Tibial nerve (tissue), 4 donors: ENCODE measurements at regions not wholly inside any gene's neighbourhood (a gene's known extent, or its start where the extent isn't known, plus 50 kb on each side); places are given as distances from the start of the nearest gene placed in this dataset.

Source experiments
- DNase-seq, 2 donors: peaks; one replicate each; pipeline ENCODE4 v3.0.0-alpha.2; 2019; ENCODE audit warnings: low spot score in 2 of 2
- H3K27ac ChIP-seq, 4 donors: fragments of 200-600 bp; sonication (generic) in 3 of 4; one replicate each; pipeline ENCODE4 v1.5.1; 2017 to 2019; ENCODE audit warnings: mild to moderate bottlenecking in 1 of 4
- H3K27me3 ChIP-seq, 2 donors: fragments of 200-600 bp; sonication (generic) in 1 of 2; one replicate each; pipeline versions ENCODE4 v1.5.1 to v1.6.0; 2017 to 2019
- H3K36me3 ChIP-seq, 3 donors: fragments of 200-600 bp; sonication (generic); one replicate each; pipeline ENCODE4 v1.5.1; 2018 to 2019
- H3K4me1 ChIP-seq, 4 donors: fragments of 200-600 bp; sonication (generic) in 3 of 4; one replicate each; pipeline ENCODE4 v1.5.1; 2017 to 2019
- H3K4me3 ChIP-seq, 4 donors: fragments of 200-600 bp; sonication (generic) in 3 of 4; one replicate each; pipeline ENCODE4 v1.5.1; 2017 to 2019; ENCODE audit warnings: mild to moderate bottlenecking in 1 of 4, moderate library complexity in 1 of 4
- H3K9me3 ChIP-seq, 4 donors: fragments of 200-600 bp; sonication (generic) in 3 of 4; one replicate each; pipeline ENCODE4 v1.5.1; 2017 to 2019
- CTCF ChIP-seq, 5 experiments: fragments of 200-600 bp in 3 of 5; fragments of 450-650 bp in 2 of 5; sonication (generic) in 3 of 5; IDR thresholded peaks; one replicate each; pipeline ENCODE4 v1.5.1; 2016 to 2019; ENCODE audit warnings: antibody characterized with exemption in 5 of 5, mild to moderate bottlenecking in 3 of 5, moderate library complexity in 2 of 5
- EP300 ChIP-seq, 2 donors: sonication (generic); formaldehyde crosslinking; IDR thresholded peaks; one replicate each; pipeline ENCODE4 v1.6.1; 2017; ENCODE audit warnings: antibody characterized with exemption in 2 of 2, mild to moderate bottlenecking in 1 of 2
- POLR2A ChIP-seq, 2 donors: fragments of 450-650 bp; IDR thresholded peaks; one replicate each; pipeline ENCODE4 v1.6.1; 2017; ENCODE audit warnings: antibody characterized with exemption in 2 of 2, mild to moderate bottlenecking in 2 of 2, moderate library complexity in 2 of 2
- WGBS, 2 donors: methylation state at CpG; one replicate each; pipeline ENCODE4 v1.1.5; 2018; 5-methylcytosine and 5-hydroxymethylcytosine counted together

GRCh38 chr2:8430628-8431027 is 251.2 kb upstream of the ID2 start:
- no peak for TF ChIP-seq POLR2A (IDR thresholded peaks at IDR 0.05)
- no peak for TF ChIP-seq EP300 (IDR thresholded peaks at IDR 0.05)
- TF ChIP-seq CTCF (IDR thresholded peaks at IDR 0.05): no peak
- Histone ChIP-seq H3K27ac (no peak overlapping the region), H3K9me3 (no peaks in the 10 kb centered on the region), H3K4me3 (no peak overlapping the region), H3K27me3 (no peaks in the 10 kb centered on the region), H3K36me3 (no peaks in the 10 kb centered on the region), H3K4me1 (no peaks in the 10 kb centered on the region)
- DNase-seq: no peak
- 94 to 97% methylated on average over 4 of the region's 4 CpGs for WGBS, 2 donors

DNA sequence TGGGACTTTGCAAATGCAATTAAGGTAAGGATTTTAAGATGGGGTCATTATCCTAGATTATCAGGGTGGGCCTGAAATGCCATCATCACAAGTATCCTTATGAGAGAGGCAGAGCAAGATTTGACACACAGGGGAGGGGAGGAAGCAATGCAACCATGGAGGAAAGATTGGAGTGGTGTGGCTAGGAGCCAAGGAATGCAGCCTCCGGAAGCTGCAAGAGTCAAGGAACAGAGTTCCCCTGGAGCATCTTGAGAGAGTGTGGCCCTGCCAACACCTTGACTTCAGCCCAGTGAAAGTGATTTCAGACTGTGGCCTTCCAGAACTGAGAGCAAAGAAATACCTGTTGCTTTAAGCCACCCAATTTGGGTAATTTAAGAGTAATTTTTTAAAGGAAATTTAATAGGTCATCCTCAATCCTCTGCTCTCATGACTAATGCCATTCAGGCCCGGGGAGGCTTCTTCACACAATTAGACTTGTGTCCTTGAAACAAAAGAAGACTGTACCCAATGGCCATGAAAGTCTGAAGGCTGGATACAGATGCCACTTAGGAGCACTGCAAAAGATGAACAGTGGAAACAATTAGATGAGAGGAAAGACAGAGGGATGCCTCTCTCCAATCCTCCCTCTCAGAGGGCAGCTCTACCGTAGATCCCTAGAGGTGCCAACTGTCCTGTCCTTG is 250.3 kb upstream of the ID2 start:
- no peaks in the 10 kb centered on the region for H3K36me3 ChIP-seq
- H3K27ac ChIP-seq: no peak overlapping the region
- no peaks in the 10 kb centered on the region for H3K4me1 ChIP-seq
- 54 to 55% methylated on average over 3 of the region's 3 CpGs for WGBS, 2 donors
- no peak for DNase-seq
- no peak for TF ChIP-seq CTCF (IDR thresholded peaks at IDR 0.05)
- TF ChIP-seq POLR2A (IDR thresholded peaks at IDR 0.05): no peak
- no peak for TF ChIP-seq EP300 (IDR thresholded peaks at IDR 0.05)
- no peak overlapping the region for H3K4me3 ChIP-seq
- H3K27me3 ChIP-seq: no peaks in the 10 kb centered on the region
- no peaks in the 10 kb centered on the region for H3K9me3 ChIP-seq

DNA sequence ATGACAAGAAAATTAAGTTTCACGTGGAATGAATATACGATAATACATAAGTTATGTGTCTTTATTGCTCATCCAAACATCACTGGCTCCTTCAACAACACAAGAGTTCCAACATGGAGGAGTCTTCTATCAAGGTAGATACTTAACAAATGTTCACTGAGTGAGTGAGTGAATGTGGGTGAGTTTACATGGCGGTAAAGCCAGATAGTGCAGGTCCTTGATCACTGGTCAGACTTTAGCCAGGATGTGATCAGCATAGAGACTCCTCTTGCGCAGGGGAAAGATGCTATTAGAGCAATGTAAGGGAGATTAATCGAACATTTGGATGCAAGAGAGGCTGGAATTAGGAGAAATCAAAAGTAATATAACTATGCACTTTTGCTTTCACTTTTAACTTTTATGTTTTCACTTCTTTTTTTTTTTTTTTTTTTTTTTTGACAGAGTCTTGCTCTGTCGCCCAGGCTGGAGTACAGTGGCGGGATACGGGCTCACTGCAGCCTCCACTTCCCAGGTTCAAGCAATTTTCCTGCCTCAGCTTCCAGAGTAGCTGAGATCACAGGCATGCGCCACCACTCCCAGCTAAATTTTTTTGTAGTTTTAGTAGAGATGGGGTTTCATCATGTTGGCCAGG is 249.0 kb upstream of the ID2 start:
- H3K27ac ChIP-seq: no peak overlapping the region
- no peak overlapping the region for H3K4me3 ChIP-seq
- DNase-seq: no peak
- 93 to 96% methylated on average over 9 of the region's 9 CpGs for WGBS, 2 donors
- TF ChIP-seq CTCF (IDR thresholded peaks at IDR 0.05) (no peak), POLR2A (IDR thresholded peaks at IDR 0.05) (no peak), EP300 (IDR thresholded peaks at IDR 0.05) (no peak)
- no peaks in the 10 kb centered on the region for H3K27me3 ChIP-seq
- H3K36me3 ChIP-seq: no peaks in the 10 kb centered on the region
- H3K9me3 ChIP-seq: no peaks in the 10 kb centered on the region
- H3K4me1 ChIP-seq: no peaks in the 10 kb centered on the region

DNA sequence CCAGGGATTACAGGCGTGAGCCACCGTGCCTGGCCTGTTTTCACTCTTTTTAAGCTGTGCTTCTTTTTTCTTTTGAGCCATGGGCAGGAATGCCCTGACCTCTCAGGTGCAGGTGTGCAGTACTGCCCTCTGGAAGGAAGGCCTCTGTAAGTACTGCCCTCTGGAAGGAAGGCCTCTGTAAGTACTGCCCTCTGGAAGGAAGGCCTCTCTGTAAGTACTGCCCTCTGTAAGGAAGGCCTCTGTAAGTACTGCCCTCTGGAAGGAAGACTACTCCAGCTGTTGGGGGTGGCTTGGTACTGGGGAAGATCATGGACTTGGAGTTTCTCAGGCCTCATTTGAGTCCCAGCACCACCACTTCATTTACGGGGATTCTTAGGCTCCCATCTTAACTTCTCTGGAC is 248.5 kb upstream of the ID2 start:
- Histone ChIP-seq H3K36me3 (no peaks in the 10 kb centered on the region), H3K27me3 (no peaks in the 10 kb centered on the region), H3K9me3 (no peaks in the 10 kb centered on the region), H3K4me1 (no peaks in the 10 kb centered on the region), H3K4me3 (no peak overlapping the region), H3K27ac (no peak overlapping the region)
- no peak for DNase-seq
- WGBS, 2 donors: 88 to 93% methylated on average over 3 of the region's 3 CpGs
- TF ChIP-seq POLR2A (IDR thresholded peaks at IDR 0.05): no peak
- no peak for TF ChIP-seq EP300 (IDR thresholded peaks at IDR 0.05)
- no peak for TF ChIP-seq CTCF (IDR thresholded peaks at IDR 0.05)

DNA sequence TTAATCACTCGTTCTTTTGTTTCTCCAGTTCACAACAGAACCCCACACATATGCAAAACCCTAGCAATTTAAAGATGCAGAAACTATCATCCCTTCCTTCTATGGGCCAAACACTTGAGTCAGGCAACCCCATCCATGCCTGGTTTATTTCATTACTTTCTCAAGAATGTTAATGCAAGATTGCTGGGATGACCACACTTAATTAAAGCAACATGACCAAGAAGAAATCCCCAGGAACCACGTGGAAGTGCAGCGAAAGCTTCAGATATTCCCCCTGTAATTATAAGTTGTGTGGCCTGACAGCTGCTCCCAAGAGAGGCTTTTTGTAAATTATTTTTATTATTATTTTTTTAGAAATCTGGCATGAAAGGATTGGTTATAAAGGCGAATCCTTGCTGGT is 246.2 kb upstream of the ID2 start:
- no peak for TF ChIP-seq EP300 (IDR thresholded peaks at IDR 0.05)
- TF ChIP-seq CTCF (IDR thresholded peaks at IDR 0.05): no peak
- TF ChIP-seq POLR2A (IDR thresholded peaks at IDR 0.05): no peak
- H3K9me3 ChIP-seq: no peaks in the 10 kb centered on the region
- H3K27me3 ChIP-seq: no peaks in the 10 kb centered on the region
- no peak overlapping the region for H3K4me3 ChIP-seq
- WGBS, 2 donors: 71 to 81% methylated on average over 4 of the region's 4 CpGs
- no peak overlapping the region for H3K27ac ChIP-seq
- no peaks in the 10 kb centered on the region for H3K4me1 ChIP-seq
- H3K36me3 ChIP-seq: no peaks in the 10 kb centered on the region
- no peak for DNase-seq
